Subcutaneous abdominal adipose tissue (tissue), 5 donors: ENCODE measurements at regions not wholly inside any gene's neighbourhood (a gene's known extent, or its start where the extent isn't known, plus 50 kb on each side); places are given as distances from the start of the nearest gene placed in this dataset.

Experiments
- H3K27ac ChIP-seq: one replicate; pipeline ENCODE4 v1.7.0; 2013; ENCODE audit warnings: low read depth, mild to moderate bottlenecking, inconsistent platforms, low read length, moderate library complexity
- H3K27me3 ChIP-seq, 5 donors: one replicate each; pipeline ENCODE4 v1.7.0; 2013; ENCODE audit warnings: low read length in 5 of 5, inconsistent platforms in 1 of 5; ENCODE audit not compliant: control insufficient read depth in 5 of 5, insufficient read depth in 4 of 5
- H3K36me3 ChIP-seq, 5 donors: one replicate each; pipeline ENCODE4 v1.7.0; 2013; ENCODE audit warnings: low read length in 5 of 5; ENCODE audit not compliant: control insufficient read depth in 5 of 5, insufficient read depth in 5 of 5
- H3K4me1 ChIP-seq, 5 donors: one replicate each; pipeline ENCODE4 v1.7.0; 2013; ENCODE audit warnings: low read length in 5 of 5, mild to moderate bottlenecking in 3 of 5, moderate library complexity in 1 of 5; ENCODE audit not compliant: control insufficient read depth in 5 of 5, insufficient read depth in 5 of 5
- H3K4me3 ChIP-seq, 5 donors: one replicate each; pipeline ENCODE4 v1.7.0; 2013; ENCODE audit warnings: low read length in 5 of 5, low read depth in 1 of 5
- H3K9ac ChIP-seq, 5 donors: one replicate each; pipeline ENCODE4 v1.7.0; 2013; ENCODE audit warnings: low read length in 5 of 5, mild to moderate bottlenecking in 4 of 5, moderate library complexity in 3 of 5
- H3K9me3 ChIP-seq, 5 donors: one replicate each; pipeline ENCODE4 v1.7.0; 2013; ENCODE audit warnings: low read length in 5 of 5; ENCODE audit not compliant: control insufficient read depth in 5 of 5
- donor health status: healthy.
- donor health status: healthy.
- donor health status: healthy.
- donor health status: healthy.
- donor health status: healthy.

- Histone ChIP-seq H3K36me3 (no peaks in the 10 kb centered on the region), H3K27ac (no peak overlapping the region), H3K4me3 (no peak overlapping the region), H3K9me3 (no peaks in the 10 kb centered on the region), H3K9ac (no peak overlapping the region), H3K27me3 (no peaks in the 10 kb centered on the region), H3K4me1 (no peaks in the 10 kb centered on the region)
Measured at GRCh38 chr2:18094277-18094676, 215.8 kb downstream of the KCNS3 start.

GRCh38 chr2:18093196-18093595 is 214.7 kb downstream of the KCNS3 start:
- Histone ChIP-seq H3K9ac (no peak overlapping the region), H3K27me3 (no peaks in the 10 kb centered on the region), H3K4me1 (no peaks in the 10 kb centered on the region), H3K27ac (no peak overlapping the region), H3K9me3 (no peaks in the 10 kb centered on the region), H3K36me3 (no peaks in the 10 kb centered on the region), H3K4me3 (no peak overlapping the region)

- Histone ChIP-seq H3K4me3 (no peak overlapping the region), H3K4me1 (no peaks in the 10 kb centered on the region), H3K9me3 (no peaks in the 10 kb centered on the region), H3K27ac (no peak overlapping the region), H3K27me3 (no peaks in the 10 kb centered on the region), H3K36me3 (no peaks in the 10 kb centered on the region), H3K9ac (no peak overlapping the region)
Measured at GRCh38 chr2:18092760-18093159, 214.3 kb downstream of the KCNS3 start.

- no peak overlapping the region for H3K9ac ChIP-seq
- no peaks in the 10 kb centered on the region for H3K36me3 ChIP-seq
- no peaks in the 10 kb centered on the region for H3K4me1 ChIP-seq
- H3K4me3 ChIP-seq = no peak overlapping the region
- no peaks in the 10 kb centered on the region for H3K27me3 ChIP-seq
- H3K9me3 ChIP-seq = no peaks in the 10 kb centered on the region
- no peak overlapping the region for H3K27ac ChIP-seq
Measured at GRCh38 chr2:18085593-18085992, 207.1 kb downstream of the KCNS3 start.

GRCh38 chr2:18084376-18084775 is 205.9 kb downstream of the KCNS3 start:
- Histone ChIP-seq H3K27ac (no peak overlapping the region), H3K9ac (no peak overlapping the region), H3K27me3 (no peaks in the 10 kb centered on the region), H3K4me1 (no peaks in the 10 kb centered on the region), H3K36me3 (no peaks in the 10 kb centered on the region), H3K9me3 (no peaks in the 10 kb centered on the region), H3K4me3 (no peak overlapping the region)

GRCh38 chr2:18083806-18084205 is 205.3 kb downstream of the KCNS3 start:
- H3K27me3 ChIP-seq = no peaks in the 10 kb centered on the region
- no peak overlapping the region for H3K4me3 ChIP-seq
- no peaks in the 10 kb centered on the region for H3K36me3 ChIP-seq
- H3K9ac ChIP-seq = no peak overlapping the region
- no peaks in the 10 kb centered on the region for H3K4me1 ChIP-seq
- no peaks in the 10 kb centered on the region for H3K9me3 ChIP-seq
- H3K27ac ChIP-seq = no peak overlapping the region

- Histone ChIP-seq H3K9me3 (no peaks in the 10 kb centered on the region), H3K4me1 (no peaks in the 10 kb centered on the region), H3K27ac (no peak overlapping the region), H3K36me3 (no peaks in the 10 kb centered on the region), H3K27me3 (no peaks in the 10 kb centered on the region), H3K9ac (no peak overlapping the region), H3K4me3 (no peak overlapping the region)
Measured at GRCh38 chr2:18078216-18078615, 199.7 kb downstream of the KCNS3 start.

- no peak overlapping the region for H3K9ac ChIP-seq
- H3K27ac ChIP-seq = no peak overlapping the region
- no peaks in the 10 kb centered on the region for H3K4me1 ChIP-seq
- H3K36me3 ChIP-seq = no peaks in the 10 kb centered on the region
- H3K27me3 ChIP-seq = no peaks in the 10 kb centered on the region
- H3K4me3 ChIP-seq = no peak overlapping the region
- H3K9me3 ChIP-seq = no peaks in the 10 kb centered on the region
Measured at GRCh38 chr2:18077704-18078103, 199.2 kb downstream of the KCNS3 start.

GRCh38 chr2:18077231-18077630 is 198.8 kb downstream of the KCNS3 start:
- Histone ChIP-seq H3K4me1 (no peaks in the 10 kb centered on the region), H3K9me3 (no peaks in the 10 kb centered on the region), H3K4me3 (no peak overlapping the region), H3K36me3 (no peaks in the 10 kb centered on the region), H3K9ac (no peak overlapping the region), H3K27ac (no peak overlapping the region), H3K27me3 (no peaks in the 10 kb centered on the region)

GRCh38 chr2:18074476-18074875 is 196.0 kb downstream of the KCNS3 start:
- no peak overlapping the region for H3K27ac ChIP-seq
- H3K36me3 ChIP-seq = no peaks in the 10 kb centered on the region
- H3K4me3 ChIP-seq = no peak overlapping the region
- no peaks in the 10 kb centered on the region for H3K27me3 ChIP-seq
- H3K9me3 ChIP-seq = no peaks in the 10 kb centered on the region
- no peak overlapping the region for H3K9ac ChIP-seq
- H3K4me1 ChIP-seq = no peaks in the 10 kb centered on the region

- no peaks in the 10 kb centered on the region for H3K9me3 ChIP-seq
- no peaks in the 10 kb centered on the region for H3K27me3 ChIP-seq
- H3K4me3 ChIP-seq = no peak overlapping the region
- no peaks in the 10 kb centered on the region for H3K4me1 ChIP-seq
- H3K9ac ChIP-seq = no peak overlapping the region
- no peaks in the 10 kb centered on the region for H3K36me3 ChIP-seq
- H3K27ac ChIP-seq = no peak overlapping the region
Measured at GRCh38 chr2:18073601-18074000, 195.1 kb downstream of the KCNS3 start.
